Erythroblast (primary cell): ENCODE measurements at regions not wholly inside any gene's neighbourhood (a gene's known extent, or its start where the extent isn't known, plus 50 kb on each side); places are given as distances from the start of the nearest gene placed in this dataset.

Experiments
- GATA1 ChIP-seq: IDR thresholded peaks from 2 replicates; pipeline ENCODE4 v1.6.1; 2011; ENCODE audit warnings: low read depth, mild to moderate bottlenecking, control low read depth, low read length, moderate library complexity
- POLR2A ChIP-seq: IDR thresholded peaks from 2 replicates; pipeline ENCODE4 v1.6.1; 2011; ENCODE audit warnings: mild to moderate bottlenecking, low read length

DNA sequence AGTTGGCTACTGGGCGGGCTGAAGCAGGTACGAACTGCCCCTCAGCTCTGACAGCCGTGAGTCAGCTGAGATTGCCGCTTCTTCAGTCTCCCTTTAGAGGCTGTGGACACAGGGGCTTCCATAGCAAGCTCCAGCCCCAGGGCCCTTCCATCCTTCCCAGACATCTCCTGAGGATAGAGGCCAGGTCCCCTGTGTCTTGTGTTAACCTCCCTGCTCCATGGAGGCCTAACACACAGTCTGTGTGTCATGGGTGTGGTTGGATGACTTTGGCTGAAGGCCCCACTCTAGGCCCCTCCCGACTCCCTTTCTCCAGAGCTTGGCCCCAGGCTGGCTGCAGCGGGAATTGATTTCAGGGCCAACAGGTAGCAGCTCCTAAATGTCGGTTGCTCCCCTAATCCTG lies 116.1 kb upstream of the TLE3 start:
- TF ChIP-seq GATA1 (no peak), POLR2A (no peak)
